NT2/D1 (cell line): ENCODE measurements at regions not wholly inside any gene's neighbourhood (a gene's known extent, or its start where the extent isn't known, plus 50 kb on each side); places are given as distances from the start of the nearest gene placed in this dataset.
A peak's percentile ranks its signal among the peaks of the same experiment; 100 is the strongest.

ENCODE experiments used
- DNase-seq: peaks from one replicate; pipeline ENCODE4 v3.0.0-alpha.2; 2011; ENCODE audit warnings: low read depth, low spot score
- H3K27me3 ChIP-seq: 2 replicates; pipeline ENCODE4 v1.6.0; 2011; ENCODE audit warnings: mild to moderate bottlenecking; ENCODE audit not compliant: insufficient read length, insufficient read depth
- H3K36me3 ChIP-seq: 2 replicates; pipeline ENCODE4 v1.6.1; 2011; ENCODE audit warnings: mild to moderate bottlenecking, low read length, mixed read lengths; ENCODE audit not compliant: insufficient read depth, insufficient read length
- H3K4me1 ChIP-seq: 2 replicates; pipeline ENCODE4 v1.5.1; 2011; ENCODE audit not compliant: insufficient read depth, insufficient read length
- H3K4me3 ChIP-seq: 2 replicates; pipeline ENCODE4 v1.5.1; 2011; ENCODE audit warnings: low read depth; ENCODE audit not compliant: insufficient read length
- H3K9ac ChIP-seq: 2 replicates; pipeline ENCODE4 v1.6.0; 2011; ENCODE audit warnings: low read depth; ENCODE audit not compliant: insufficient read length
- H3K9me3 ChIP-seq: 2 replicates; pipeline ENCODE4 v1.5.1; 2011; ENCODE audit warnings: mild to moderate bottlenecking, low read length; ENCODE audit not compliant: insufficient read depth
- SUZ12 ChIP-seq: IDR thresholded peaks from 2 replicates; pipeline ENCODE4 v1.6.1; 2011; ENCODE audit not compliant: insufficient read length, insufficient read depth; ENCODE audit errors: extremely low read depth
- YY1 ChIP-seq: IDR thresholded peaks from 2 replicates; pipeline ENCODE4 v1.6.1; 2011; ENCODE audit not compliant: insufficient read length, insufficient read depth
- ZNF274 ChIP-seq: IDR thresholded peaks from 2 replicates; pipeline ENCODE4 v1.6.1; 2011; ENCODE audit warnings: mild to moderate bottlenecking, low read depth, low read length

GRCh38 chr14:87156878-87157277 is 836.1 kb downstream of the GALC start:
- H3K4me1 ChIP-seq: no peaks in the 10 kb centered on the region
- H3K9me3 ChIP-seq: no peaks in the 10 kb centered on the region; the same call in 1 of the 2 replicates
- no peaks in the 10 kb centered on the region for H3K27me3 ChIP-seq
- TF ChIP-seq YY1 (no peak), SUZ12 (no peak), ZNF274 (no peak)
- H3K36me3 ChIP-seq: no peaks in the 10 kb centered on the region
- DNase-seq: no peak
- H3K9ac ChIP-seq: no peak overlapping the region
- no peak overlapping the region for H3K4me3 ChIP-seq

- Histone ChIP-seq H3K9me3 (no peaks in the 10 kb centered on the region; the same call in 1 of the 2 replicates), H3K4me1 (no peaks in the 10 kb centered on the region), H3K36me3 (no peaks in the 10 kb centered on the region), H3K27me3 (no peaks in the 10 kb centered on the region), H3K9ac (no peak overlapping the region), H3K4me3 (no peak overlapping the region)
- TF ChIP-seq YY1: no peak
- TF ChIP-seq SUZ12: no peak
- TF ChIP-seq ZNF274: no peak
- no peak for DNase-seq
These were observed 837.0 kb downstream of the GALC start for GRCh38 chr14:87155856-87156488.

GRCh38 chr14:87153901-87154300 is 839.1 kb downstream of the GALC start:
- no peaks in the 10 kb centered on the region for H3K36me3 ChIP-seq
- H3K9ac ChIP-seq: no peak overlapping the region
- DNase-seq: no peak
- no peak overlapping the region for H3K4me3 ChIP-seq
- H3K9me3 ChIP-seq: peaks cover 5% of the 10 kb centered on the region; the same call in 1 of the 2 replicates
- no peaks in the 10 kb centered on the region for H3K27me3 ChIP-seq
- TF ChIP-seq SUZ12 (no peak), YY1 (no peak), ZNF274 (no peak)
- no peaks in the 10 kb centered on the region for H3K4me1 ChIP-seq

GRCh38 chr14:87153391-87153790 is 839.6 kb downstream of the GALC start:
- Histone ChIP-seq H3K4me1 (no peaks in the 10 kb centered on the region), H3K27me3 (no peaks in the 10 kb centered on the region), H3K9ac (no peak overlapping the region), H3K4me3 (no peak overlapping the region), H3K36me3 (no peaks in the 10 kb centered on the region), H3K9me3 (peaks cover 5% of the 10 kb centered on the region; the same call in 1 of the 2 replicates)
- TF ChIP-seq YY1 (no peak), SUZ12 (no peak), ZNF274 (no peak)
- DNase-seq: no peak

- no peak overlapping the region for H3K9ac ChIP-seq
- no peak for TF ChIP-seq ZNF274
- TF ChIP-seq SUZ12: no peak
- TF ChIP-seq YY1: no peak
- no peak for DNase-seq
- H3K36me3 ChIP-seq: no peaks in the 10 kb centered on the region
- H3K27me3 ChIP-seq: no peaks in the 10 kb centered on the region
- no peak overlapping the region for H3K4me3 ChIP-seq
- H3K9me3 ChIP-seq: peaks cover 5% of the 10 kb centered on the region; the same call in 1 of the 2 replicates
- H3K4me1 ChIP-seq: no peaks in the 10 kb centered on the region
These were observed 840.3 kb downstream of the GALC start for GRCh38 chr14:87152693-87153092.

- H3K4me1 ChIP-seq: no peaks in the 10 kb centered on the region
- H3K4me3 ChIP-seq: no peak overlapping the region
- DNase-seq: peak; percentile 60
- H3K9me3 ChIP-seq: peaks cover 5% of the 10 kb centered on the region; the same call in 1 of the 2 replicates
- peak overlapping the region; percentile 17 for H3K9ac ChIP-seq
- no peaks in the 10 kb centered on the region for H3K36me3 ChIP-seq
- no peak for TF ChIP-seq SUZ12
- no peak for TF ChIP-seq ZNF274
- no peak for TF ChIP-seq YY1
- H3K27me3 ChIP-seq: no peaks in the 10 kb centered on the region
These were observed 843.2 kb downstream of the GALC start for GRCh38 chr14:87149583-87150354.

GRCh38 chr14:87148655-87149054 is 844.3 kb downstream of the GALC start:
- H3K9me3 ChIP-seq: peaks cover 5% of the 10 kb centered on the region; the same call in 1 of the 2 replicates
- no peaks in the 10 kb centered on the region for H3K4me1 ChIP-seq
- DNase-seq: no peak
- no peaks in the 10 kb centered on the region for H3K36me3 ChIP-seq
- no peak overlapping the region for H3K9ac ChIP-seq
- H3K4me3 ChIP-seq: no peak overlapping the region
- no peak for TF ChIP-seq YY1
- TF ChIP-seq ZNF274: no peak
- no peak for TF ChIP-seq SUZ12
- no peaks in the 10 kb centered on the region for H3K27me3 ChIP-seq
